Panc1 (cell line): ENCODE measurements at regions not wholly inside any gene's neighbourhood (a gene's known extent, or its start where the extent isn't known, plus 50 kb on each side); places are given as distances from the start of the nearest gene placed in this dataset.

Experiments used
- ATAC-seq: fragments of 200-7000 bp; cut with Tn5 transposase; 2 replicates; pipeline ENCODE4 v1.9.1; 2020; ENCODE audit warnings: mild to moderate bottlenecking, moderate library complexity
- BruUV-seq: library from RNA; stranded (reverse); fragments of 400-500 nt; replicated peaks from 2 replicates; lab custom pipeline; 2021; lab: Mats Ljungman, UMichigan
- CTCF ChIA-PET: fragments of 300-600 bp; sonication (Branson Sonifier 250); formaldehyde crosslinking; loops from one replicate; lab custom pipeline; 2022; ENCODE audit warnings: antibody characterized with exemption; lab: Charles Lee
- POLR2A ChIA-PET: fragments of 300-600 bp; sonication (Branson Sonifier 250); formaldehyde crosslinking; loops from one replicate; lab custom pipeline; 2022; ENCODE audit warnings: antibody characterized with exemption; lab: Charles Lee
- DNase-seq: peaks from one replicate; pipeline ENCODE4 v3.0.0-alpha.2; 2010; ENCODE audit warnings: low read depth, low spot score
- H3K27ac ChIP-seq: 2 replicates; pipeline ENCODE4 v1.5.1; 2011; ENCODE audit warnings: mild to moderate bottlenecking, low read length, inconsistent platforms
- H3K27me3 ChIP-seq: fragments of 200-500 bp; sonication (Bioruptor generic); 2 replicates; pipeline ENCODE4 v1.6.0; 2014; ENCODE audit warnings: low read length, inconsistent platforms; ENCODE audit not compliant: control insufficient read depth, insufficient read depth
- H3K36me3 ChIP-seq: fragments of 200-500 bp; sonication (Bioruptor generic); 2 replicates; pipeline ENCODE4 v1.5.1; 2014; ENCODE audit warnings: inconsistent platforms, mild to moderate bottlenecking, low read length, moderate library complexity; ENCODE audit not compliant: control insufficient read depth, insufficient read depth
- H3K4me1 ChIP-seq: 2 replicates; pipeline ENCODE4 v1.5.1; 2011; ENCODE audit warnings: inconsistent platforms, mild to moderate bottlenecking, low read length, moderate library complexity; ENCODE audit not compliant: control insufficient read depth, insufficient read depth
- H3K4me3 ChIP-seq, 2 experiments: 2 replicates each; pipeline ENCODE4 v1.5.1; 2011 to 2012; ENCODE audit warnings: low read depth in 2 of 2, low read length in 2 of 2, mild to moderate bottlenecking in 2 of 2, inconsistent platforms in 1 of 2, moderate library complexity in 1 of 2
- H3K9me3 ChIP-seq: fragments of 200-500 bp; sonication (Bioruptor generic); 2 replicates; pipeline ENCODE4 v1.5.1; 2014; ENCODE audit warnings: low read depth, mild to moderate bottlenecking, inconsistent platforms, low read length, moderate library complexity; ENCODE audit not compliant: control insufficient read depth, insufficient read depth
- POLR2AphosphoS5 ChIP-seq: IDR thresholded peaks from 2 replicates; pipeline ENCODE4 v1.6.1; 2012; ENCODE audit warnings: mild to moderate bottlenecking, low read depth, low read length, moderate library complexity
- SIN3A ChIP-seq: IDR thresholded peaks from 2 replicates; pipeline ENCODE4 v1.6.1; 2012; ENCODE audit warnings: low read depth, mild to moderate bottlenecking, low read length, moderate library complexity, borderline replicate concordance; ENCODE audit not compliant: insufficient read depth
- TCF7L2 ChIP-seq: IDR thresholded peaks from 2 replicates; pipeline ENCODE4 v1.6.1; 2011; ENCODE audit warnings: mild to moderate bottlenecking, low read depth, low read length, inconsistent platforms
- in situ Hi-C: cut with HindIII; loops from 2 replicates; pipeline ENCODE4 v1.10.0; 2016; ENCODE audit warnings: low sequenced_read_pairs, low pct_unique_long_range_greater_than_20kb
- intact Hi-C: fragments of 100-400 bp; cut with micrococcal nuclease; formaldehyde crosslinking; loops from one replicate; pipeline ENCODE4 v1.10.0; 2022; ENCODE audit not compliant: unreplicated experiment
- TF ChIP-seq, protein P1 (sequence below), 2 experiments: IDR thresholded peaks; 2 replicates each; pipeline ENCODE4 v1.6.1; 2011 to 2012; ENCODE audit warnings: low read depth in 2 of 2, control low read depth in 1 of 2, low read length in 1 of 2, mild to moderate bottlenecking in 1 of 2, moderate library complexity in 1 of 2; ENCODE audit not compliant: insufficient read depth in 1 of 2
- TF ChIP-seq, protein P2 (sequence below): fragments of 450-650 bp; IDR thresholded peaks from 2 replicates; pipeline ENCODE4 v1.5.1; 2017; ENCODE audit warnings: mild to moderate bottlenecking

DNA sequence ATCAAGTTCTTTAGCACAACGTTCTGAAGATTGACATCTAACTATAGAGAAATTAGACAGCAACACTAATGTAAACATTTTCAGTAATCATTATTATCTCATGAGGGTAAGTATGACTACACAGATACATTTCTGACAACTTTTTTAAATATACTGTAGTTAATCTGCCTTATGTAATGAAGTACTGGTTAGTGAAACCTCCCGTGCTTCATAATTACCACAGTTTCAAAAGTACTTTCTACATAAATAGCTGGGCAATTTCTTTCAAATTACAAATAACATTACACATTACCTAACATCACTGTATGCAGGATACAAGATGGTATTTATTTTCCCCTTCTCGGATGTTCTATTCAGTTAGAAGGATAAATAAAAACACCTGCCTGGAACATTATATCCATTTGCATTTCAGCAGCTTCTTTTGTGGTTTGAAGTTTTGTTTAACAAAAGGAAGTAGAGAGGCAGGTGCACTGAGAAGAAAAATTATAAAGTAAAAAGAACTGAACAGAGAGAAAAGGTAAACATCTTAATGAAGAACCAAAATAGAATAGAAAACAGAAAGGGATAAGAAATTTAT lies 1241.5 kb upstream of the GBE1 start:
- in situ Hi-C loops (no loop called here), intact Hi-C loops (no loop called here)
- H3K4me3 ChIP-seq: no peak overlapping the region
- H3K36me3 ChIP-seq: no peaks in the 10 kb centered on the region
- no peak for DNase-seq
- ChIA-PET POLR2A (no interaction called here), CTCF (no interaction called here)
- H3K9me3 ChIP-seq: no peaks in the 10 kb centered on the region
- no peak for TF ChIP-seq POLR2AphosphoS5
- TF ChIP-seq, protein P1, sequence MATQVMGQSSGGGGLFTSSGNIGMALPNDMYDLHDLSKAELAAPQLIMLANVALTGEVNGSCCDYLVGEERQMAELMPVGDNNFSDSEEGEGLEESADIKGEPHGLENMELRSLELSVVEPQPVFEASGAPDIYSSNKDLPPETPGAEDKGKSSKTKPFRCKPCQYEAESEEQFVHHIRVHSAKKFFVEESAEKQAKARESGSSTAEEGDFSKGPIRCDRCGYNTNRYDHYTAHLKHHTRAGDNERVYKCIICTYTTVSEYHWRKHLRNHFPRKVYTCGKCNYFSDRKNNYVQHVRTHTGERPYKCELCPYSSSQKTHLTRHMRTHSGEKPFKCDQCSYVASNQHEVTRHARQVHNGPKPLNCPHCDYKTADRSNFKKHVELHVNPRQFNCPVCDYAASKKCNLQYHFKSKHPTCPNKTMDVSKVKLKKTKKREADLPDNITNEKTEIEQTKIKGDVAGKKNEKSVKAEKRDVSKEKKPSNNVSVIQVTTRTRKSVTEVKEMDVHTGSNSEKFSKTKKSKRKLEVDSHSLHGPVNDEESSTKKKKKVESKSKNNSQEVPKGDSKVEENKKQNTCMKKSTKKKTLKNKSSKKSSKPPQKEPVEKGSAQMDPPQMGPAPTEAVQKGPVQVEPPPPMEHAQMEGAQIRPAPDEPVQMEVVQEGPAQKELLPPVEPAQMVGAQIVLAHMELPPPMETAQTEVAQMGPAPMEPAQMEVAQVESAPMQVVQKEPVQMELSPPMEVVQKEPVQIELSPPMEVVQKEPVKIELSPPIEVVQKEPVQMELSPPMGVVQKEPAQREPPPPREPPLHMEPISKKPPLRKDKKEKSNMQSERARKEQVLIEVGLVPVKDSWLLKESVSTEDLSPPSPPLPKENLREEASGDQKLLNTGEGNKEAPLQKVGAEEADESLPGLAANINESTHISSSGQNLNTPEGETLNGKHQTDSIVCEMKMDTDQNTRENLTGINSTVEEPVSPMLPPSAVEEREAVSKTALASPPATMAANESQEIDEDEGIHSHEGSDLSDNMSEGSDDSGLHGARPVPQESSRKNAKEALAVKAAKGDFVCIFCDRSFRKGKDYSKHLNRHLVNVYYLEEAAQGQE (IDR thresholded peaks at IDR 0.05; ENCODE audit: insufficient read depth in 1 of 2, low read depth in 2 of 2, low read length in 1 of 2): no peak
- no peak for TF ChIP-seq SIN3A
- no peak for TF ChIP-seq TCF7L2
- TF ChIP-seq, protein P2, sequence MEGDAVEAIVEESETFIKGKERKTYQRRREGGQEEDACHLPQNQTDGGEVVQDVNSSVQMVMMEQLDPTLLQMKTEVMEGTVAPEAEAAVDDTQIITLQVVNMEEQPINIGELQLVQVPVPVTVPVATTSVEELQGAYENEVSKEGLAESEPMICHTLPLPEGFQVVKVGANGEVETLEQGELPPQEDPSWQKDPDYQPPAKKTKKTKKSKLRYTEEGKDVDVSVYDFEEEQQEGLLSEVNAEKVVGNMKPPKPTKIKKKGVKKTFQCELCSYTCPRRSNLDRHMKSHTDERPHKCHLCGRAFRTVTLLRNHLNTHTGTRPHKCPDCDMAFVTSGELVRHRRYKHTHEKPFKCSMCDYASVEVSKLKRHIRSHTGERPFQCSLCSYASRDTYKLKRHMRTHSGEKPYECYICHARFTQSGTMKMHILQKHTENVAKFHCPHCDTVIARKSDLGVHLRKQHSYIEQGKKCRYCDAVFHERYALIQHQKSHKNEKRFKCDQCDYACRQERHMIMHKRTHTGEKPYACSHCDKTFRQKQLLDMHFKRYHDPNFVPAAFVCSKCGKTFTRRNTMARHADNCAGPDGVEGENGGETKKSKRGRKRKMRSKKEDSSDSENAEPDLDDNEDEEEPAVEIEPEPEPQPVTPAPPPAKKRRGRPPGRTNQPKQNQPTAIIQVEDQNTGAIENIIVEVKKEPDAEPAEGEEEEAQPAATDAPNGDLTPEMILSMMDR: no peak
- H3K27me3 ChIP-seq: no peaks in the 10 kb centered on the region
- H3K4me1 ChIP-seq: no peaks in the 10 kb centered on the region
- BruUV-seq: no TSS peak
- ATAC-seq: no peak
- no peak overlapping the region for H3K27ac ChIP-seq

DNA sequence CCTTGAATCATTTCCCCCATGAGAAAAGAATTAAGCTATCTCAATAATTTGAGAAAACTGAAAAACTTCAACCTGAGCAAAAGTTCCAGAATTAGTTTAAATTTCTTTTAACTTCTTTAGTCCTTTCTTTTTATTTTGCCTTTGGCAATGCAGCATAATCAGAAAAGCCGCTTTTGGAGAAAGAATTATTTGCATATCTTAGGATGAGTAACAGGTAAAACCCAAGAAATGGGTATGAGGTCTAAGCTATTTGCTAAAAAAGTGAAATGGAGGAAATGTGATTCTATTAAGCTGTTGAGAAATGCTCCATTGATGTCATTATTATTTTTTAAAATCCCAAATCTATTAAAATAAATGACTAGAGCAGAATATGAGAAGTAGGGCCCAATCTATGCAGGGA lies 1238.3 kb upstream of the GBE1 start:
- Histone ChIP-seq H3K4me3 (no peak overlapping the region), H3K27ac (no peak overlapping the region), H3K9me3 (no peaks in the 10 kb centered on the region), H3K36me3 (no peaks in the 10 kb centered on the region), H3K27me3 (no peaks in the 10 kb centered on the region), H3K4me1 (no peaks in the 10 kb centered on the region)
- POLR2A ChIA-PET: no interaction called here
- CTCF ChIA-PET: no interaction called here
- no peak for ATAC-seq
- DNase-seq: no peak
- BruUV-seq: no TSS peak
- in situ Hi-C loops (no loop called here), intact Hi-C loops (no loop called here)
- TF ChIP-seq POLR2AphosphoS5: no peak
- TF ChIP-seq, protein P2: no peak
- TF ChIP-seq TCF7L2: no peak
- no peak for TF ChIP-seq SIN3A
- TF ChIP-seq, protein P1 (IDR thresholded peaks at IDR 0.05; ENCODE audit: insufficient read depth in 1 of 2, low read depth in 2 of 2, low read length in 1 of 2): no peak
